ENCODE measurements at regions not wholly inside any gene's neighbourhood (a gene's known extent, or its start where the extent isn't known, plus 50 kb on each side); places are given as distances from the start of the nearest gene placed in this dataset.

DNA sequence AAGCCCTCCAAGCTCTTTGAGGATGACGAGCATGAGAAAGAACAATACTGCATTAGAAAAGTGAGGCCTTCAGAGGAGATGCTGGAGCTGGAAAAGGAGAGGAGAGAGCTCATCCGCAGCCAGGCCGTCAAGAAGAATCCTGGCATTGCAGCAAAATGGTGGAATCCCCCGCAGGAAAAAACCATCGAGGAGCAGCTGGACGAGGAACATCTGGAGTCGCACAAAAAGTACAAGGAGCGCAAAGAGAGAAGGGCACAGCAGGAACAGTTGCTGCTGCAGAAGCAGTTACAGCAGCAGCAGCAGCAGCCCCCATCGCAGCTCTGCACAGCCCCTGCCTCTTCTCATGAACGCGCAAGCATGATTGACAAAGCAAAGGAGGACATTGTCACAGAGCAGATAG, 71.2 kb downstream of the C9orf152 start:
- no peak for TF ChIP-seq USF2 (IDR thresholded peaks at IDR 0.05)
- TF ChIP-seq, protein P1, sequence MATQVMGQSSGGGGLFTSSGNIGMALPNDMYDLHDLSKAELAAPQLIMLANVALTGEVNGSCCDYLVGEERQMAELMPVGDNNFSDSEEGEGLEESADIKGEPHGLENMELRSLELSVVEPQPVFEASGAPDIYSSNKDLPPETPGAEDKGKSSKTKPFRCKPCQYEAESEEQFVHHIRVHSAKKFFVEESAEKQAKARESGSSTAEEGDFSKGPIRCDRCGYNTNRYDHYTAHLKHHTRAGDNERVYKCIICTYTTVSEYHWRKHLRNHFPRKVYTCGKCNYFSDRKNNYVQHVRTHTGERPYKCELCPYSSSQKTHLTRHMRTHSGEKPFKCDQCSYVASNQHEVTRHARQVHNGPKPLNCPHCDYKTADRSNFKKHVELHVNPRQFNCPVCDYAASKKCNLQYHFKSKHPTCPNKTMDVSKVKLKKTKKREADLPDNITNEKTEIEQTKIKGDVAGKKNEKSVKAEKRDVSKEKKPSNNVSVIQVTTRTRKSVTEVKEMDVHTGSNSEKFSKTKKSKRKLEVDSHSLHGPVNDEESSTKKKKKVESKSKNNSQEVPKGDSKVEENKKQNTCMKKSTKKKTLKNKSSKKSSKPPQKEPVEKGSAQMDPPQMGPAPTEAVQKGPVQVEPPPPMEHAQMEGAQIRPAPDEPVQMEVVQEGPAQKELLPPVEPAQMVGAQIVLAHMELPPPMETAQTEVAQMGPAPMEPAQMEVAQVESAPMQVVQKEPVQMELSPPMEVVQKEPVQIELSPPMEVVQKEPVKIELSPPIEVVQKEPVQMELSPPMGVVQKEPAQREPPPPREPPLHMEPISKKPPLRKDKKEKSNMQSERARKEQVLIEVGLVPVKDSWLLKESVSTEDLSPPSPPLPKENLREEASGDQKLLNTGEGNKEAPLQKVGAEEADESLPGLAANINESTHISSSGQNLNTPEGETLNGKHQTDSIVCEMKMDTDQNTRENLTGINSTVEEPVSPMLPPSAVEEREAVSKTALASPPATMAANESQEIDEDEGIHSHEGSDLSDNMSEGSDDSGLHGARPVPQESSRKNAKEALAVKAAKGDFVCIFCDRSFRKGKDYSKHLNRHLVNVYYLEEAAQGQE (IDR thresholded peaks at IDR 0.05): no peak
- no peak for TF ChIP-seq RNF2 (IDR thresholded peaks at IDR 0.05; ENCODE audit: borderline replicate concordance, low read depth)
- no peak for TF ChIP-seq NR3C1 (IDR thresholded peaks at IDR 0.05)
- TF ChIP-seq SREBF2 (IDR thresholded peaks at IDR 0.05): no peak
- no peak for TF ChIP-seq ESRRA (IDR thresholded peaks at IDR 0.05; ENCODE audit: borderline replicate concordance, low read length)
- TF ChIP-seq, protein P2, sequence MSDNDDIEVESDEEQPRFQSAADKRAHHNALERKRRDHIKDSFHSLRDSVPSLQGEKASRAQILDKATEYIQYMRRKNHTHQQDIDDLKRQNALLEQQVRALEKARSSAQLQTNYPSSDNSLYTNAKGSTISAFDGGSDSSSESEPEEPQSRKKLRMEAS (IDR thresholded peaks at IDR 0.05): no peak
- TF ChIP-seq, protein P3, sequence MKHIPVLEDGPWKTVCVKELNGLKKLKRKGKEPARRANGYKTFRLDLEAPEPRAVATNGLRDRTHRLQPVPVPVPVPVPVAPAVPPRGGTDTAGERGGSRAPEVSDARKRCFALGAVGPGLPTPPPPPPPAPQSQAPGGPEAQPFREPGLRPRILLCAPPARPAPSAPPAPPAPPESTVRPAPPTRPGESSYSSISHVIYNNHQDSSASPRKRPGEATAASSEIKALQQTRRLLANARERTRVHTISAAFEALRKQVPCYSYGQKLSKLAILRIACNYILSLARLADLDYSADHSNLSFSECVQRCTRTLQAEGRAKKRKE (CRISPR knock-in tag; IDR thresholded peaks at IDR 0.05; ENCODE audit: low read depth): no peak
- no peak for TF ChIP-seq EHF (CRISPR knock-in tag; IDR thresholded peaks at IDR 0.05)
- TF ChIP-seq RAD21 (conservative IDR thresholded peaks at IDR 0.05 in 1 of 2, IDR thresholded peaks at IDR 0.05 in 1 of 2): no peak
- DNase-seq (ENCODE audit: low read depth in 1 of 2, low spot score in 1 of 2): no peak
- no peak for FAIRE-seq
- no peaks in the 10 kb centered on the region for H3K9me3 ChIP-seq
- CTCF ChIA-PET: interaction anchor here (0.6 to 3.5 kb wide), 9 partner anchors 10 to 283 kb away, joined by 3 to 21 read pairs (median 4); no protein-coding TSS in a partner anchor
- H3K4me3 ChIP-seq: no peak overlapping the region
- ATAC-seq: no peak
- POLR2A ChIA-PET: no interaction called here
- no peak overlapping the region for H3K27ac ChIP-seq
- peaks cover 49% of the 10 kb centered on the region for H3K4me1 ChIP-seq
- H3K4me2 ChIP-seq: no peak overlapping the region
- WGBS (ENCODE audit: missing lambda C conversion rate): 95% methylated on average over 11 of the region's 11 CpGs

DNA sequence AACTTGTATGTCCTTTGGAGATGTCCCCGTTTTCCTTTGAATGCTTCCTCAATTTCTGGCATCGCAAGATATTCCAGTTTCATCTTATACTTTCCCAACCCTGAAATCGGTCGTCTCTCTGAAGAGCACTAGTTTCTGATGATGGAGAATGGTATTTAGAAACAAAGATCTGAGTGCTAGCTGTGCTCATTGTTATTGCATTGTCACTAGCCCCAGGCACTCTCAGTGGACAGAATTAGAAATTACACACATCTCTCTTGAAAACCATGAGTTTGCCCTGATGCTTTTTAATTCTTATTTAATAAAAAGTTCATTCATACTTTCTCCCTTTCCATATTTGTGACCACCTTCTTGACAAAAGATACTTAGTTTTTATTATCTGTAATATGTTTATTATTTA, 67.7 kb downstream of the C9orf152 start:
- H3K4me2 ChIP-seq: no peak overlapping the region; the same call in 2 of the 3 replicates
- ATAC-seq (no peak), FAIRE-seq (no peak), DNase-seq (ENCODE audit: low read depth in 1 of 2, low spot score in 1 of 2) (peak in 1 of 2 experiments; percentile 11)
- TF ChIP-seq CBX2 (IDR thresholded peaks at IDR 0.05; ENCODE audit: borderline replicate concordance, low read depth): no peak
- TF ChIP-seq, protein P3 (CRISPR knock-in tag; IDR thresholded peaks at IDR 0.05; ENCODE audit: low read depth): no peak
- no peak for TF ChIP-seq BCL3 (IDR thresholded peaks at IDR 0.05)
- no peak for TF ChIP-seq RARB (CRISPR knock-in tag; IDR thresholded peaks at IDR 0.05)
- TF ChIP-seq USF2 (IDR thresholded peaks at IDR 0.05): no peak
- no peak for TF ChIP-seq POLR2A (IDR thresholded peaks at IDR 0.05; ENCODE audit: low read length)
- TF ChIP-seq HOXA7 (CRISPR knock-in tag; IDR thresholded peaks at IDR 0.05): no peak
- no peak for TF ChIP-seq ZSCAN20 (CRISPR knock-in tag; IDR thresholded peaks at IDR 0.05)
- POLR2A ChIA-PET: no interaction called here
- WGBS (ENCODE audit: missing lambda C conversion rate): 84% methylated on average over 4 of the region's 4 CpGs
- CTCF ChIA-PET: interaction anchor here (1.2 kb wide), 1 partner anchor 237 kb away, joined by 3 read pairs; no protein-coding TSS in a partner anchor
- H3K9me3 ChIP-seq: no peaks in the 10 kb centered on the region
- peak overlapping the region in 1 of 2 experiments; percentile 71; a peak in 3 of 6 replicates for H3K27ac ChIP-seq
- peaks cover 43% of the 10 kb centered on the region for H3K4me1 ChIP-seq
- H3K4me3 ChIP-seq: no peak overlapping the region

All from A549 (cell line).